Fibroblast of lung (primary cell): ENCODE measurements at regions not wholly inside any gene's neighbourhood (a gene's known extent, or its start where the extent isn't known, plus 50 kb on each side); places are given as distances from the start of the nearest gene placed in this dataset.
"Not testable (repeated sequence)": the region's sequence is repeated elsewhere in the genome, so short reads cannot be mapped to it uniquely, and the experiment has no call there.

Experiments
- DNase-seq, 2 donors: peaks; one replicate each; pipeline versions ENCODE4 v3.0.0 to v3.0.0-alpha.2; 2010; ENCODE audit warnings: low read depth in 2 of 2
- H2AFZ ChIP-seq: 2 replicates; pipeline ENCODE4 v1.5.1; 2012; ENCODE audit warnings: low read length, control low read depth, inconsistent platforms
- H3K27ac ChIP-seq: 2 replicates; pipeline ENCODE4 v1.5.1; 2011; ENCODE audit warnings: low read length, control low read depth; ENCODE audit not compliant: insufficient read depth
- H3K27me3 ChIP-seq: 2 replicates; pipeline ENCODE4 v1.5.1; 2011; ENCODE audit warnings: mild to moderate bottlenecking, low read length; ENCODE audit not compliant: control insufficient read depth, insufficient read depth
- H3K36me3 ChIP-seq: 2 replicates; pipeline ENCODE4 v1.5.1; 2011; ENCODE audit warnings: low read length; ENCODE audit not compliant: control insufficient read depth, insufficient read depth
- H3K4me1 ChIP-seq: 2 replicates; pipeline ENCODE4 v1.5.1; 2011; ENCODE audit warnings: low read length; ENCODE audit not compliant: control insufficient read depth, insufficient read depth; ENCODE audit errors: extremely low read depth
- H3K4me2 ChIP-seq: 2 replicates; pipeline ENCODE4 v1.5.1; 2011; ENCODE audit warnings: low read length, control low read depth; ENCODE audit not compliant: insufficient read depth; ENCODE audit errors: extremely low read depth
- H3K4me3 ChIP-seq, 4 experiments: fragments of 200-600 bp in 1 of 4; sonication (generic) in 1 of 4; replicated peaks in 1 of 4; 2 replicates each; pipeline ENCODE4 v1.5.1; 2011 to 2016; ENCODE audit warnings: low read length in 4 of 4, low read depth in 3 of 4, mild to moderate bottlenecking in 3 of 4, control low read depth in 2 of 4, inconsistent platforms in 1 of 4, mixed read lengths in 1 of 4; ENCODE audit not compliant: insufficient read depth in 1 of 4; ENCODE audit errors: control extremely low read depth in 1 of 4
- H3K79me2 ChIP-seq: 2 replicates; pipeline ENCODE4 v1.5.1; 2012; ENCODE audit warnings: mild to moderate bottlenecking, low read length, inconsistent platforms; ENCODE audit not compliant: control insufficient read depth, insufficient read depth
- H3K9ac ChIP-seq: 2 replicates; pipeline ENCODE4 v1.5.1; 2011; ENCODE audit warnings: mild to moderate bottlenecking, low read length, control low read depth; ENCODE audit not compliant: insufficient read depth
- H3K9me3 ChIP-seq: 2 replicates; pipeline ENCODE4 v1.5.1; 2012; ENCODE audit warnings: low read depth, low read length; ENCODE audit not compliant: control insufficient read depth, insufficient read depth
- H4K20me1 ChIP-seq: 2 replicates; pipeline ENCODE4 v1.5.1; 2011; ENCODE audit warnings: low read length; ENCODE audit not compliant: control insufficient read depth, insufficient read depth; ENCODE audit errors: extremely low read depth
- EZH2 ChIP-seq: IDR thresholded peaks from 2 replicates; pipeline ENCODE4 v1.5.1; 2012; ENCODE audit warnings: low read length, control low read depth, mild to moderate bottlenecking; ENCODE audit errors: missing control alignments
- TF ChIP-seq, protein P1 (sequence below), 2 donors: IDR thresholded peaks in 1 of 2; conservative IDR thresholded peaks in 1 of 2; 1 replicate in 1 of 2; 2 replicates in 1 of 2; pipeline ENCODE4 v1.5.1; 2011 to 2012; ENCODE audit warnings: low read length in 2 of 2, control low read depth in 1 of 2, inconsistent platforms in 1 of 2, low read depth in 1 of 2, mild to moderate bottlenecking in 1 of 2

DNA sequence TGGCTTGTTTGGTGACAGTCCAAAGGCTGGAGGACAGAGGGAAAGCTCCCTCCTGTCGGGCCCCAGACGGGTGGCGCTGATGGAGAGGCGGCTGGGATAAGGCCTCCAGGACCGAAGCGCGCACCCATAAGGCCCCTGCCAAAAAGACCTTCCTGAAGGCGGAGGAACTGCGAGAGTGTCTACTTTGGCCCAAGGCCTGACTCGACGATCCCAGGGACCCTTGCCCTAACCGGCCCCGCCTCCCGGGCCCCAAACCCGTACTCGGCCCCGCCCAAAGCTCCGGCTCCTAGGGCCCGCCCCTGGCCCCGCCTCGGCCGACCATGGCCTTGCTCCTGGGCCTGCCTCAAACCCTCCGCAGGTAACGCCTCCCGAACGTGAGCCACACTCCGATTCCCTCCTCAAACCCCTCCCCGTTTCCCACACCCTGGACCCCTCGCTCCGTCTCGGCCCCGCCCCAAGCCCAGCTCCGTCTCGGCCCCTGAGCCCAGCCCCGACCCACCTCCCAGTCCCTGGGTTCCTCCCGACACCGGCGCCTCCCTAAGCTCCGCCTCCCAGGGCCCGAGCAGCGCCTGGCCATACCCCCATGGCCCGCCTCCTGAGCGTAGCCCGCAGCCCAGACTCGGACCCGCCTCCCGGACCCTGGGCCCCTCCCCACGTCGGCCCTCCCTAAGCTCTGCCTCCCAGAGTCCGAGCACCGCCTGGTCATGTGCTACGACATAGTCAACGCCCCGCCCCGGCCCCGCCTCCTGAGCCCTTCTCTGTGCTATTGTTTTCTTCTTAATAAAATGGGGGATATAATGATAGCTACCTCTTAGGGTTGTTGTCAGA, 90.0 kb upstream of the DRD5 start:
- H3K4me3 ChIP-seq = peak overlapping the region; percentile 8 to 56 (median 32)
- H3K9me3 ChIP-seq = no peaks in the 10 kb centered on the region
- H3K4me2 ChIP-seq = peak overlapping the region; percentile 64
- H2AFZ ChIP-seq = peak overlapping the region; percentile 57
- H3K4me1 ChIP-seq = no peaks in the 10 kb centered on the region
- no peak overlapping the region for H3K27ac ChIP-seq
- no peak for TF ChIP-seq EZH2
- TF ChIP-seq, protein P1, sequence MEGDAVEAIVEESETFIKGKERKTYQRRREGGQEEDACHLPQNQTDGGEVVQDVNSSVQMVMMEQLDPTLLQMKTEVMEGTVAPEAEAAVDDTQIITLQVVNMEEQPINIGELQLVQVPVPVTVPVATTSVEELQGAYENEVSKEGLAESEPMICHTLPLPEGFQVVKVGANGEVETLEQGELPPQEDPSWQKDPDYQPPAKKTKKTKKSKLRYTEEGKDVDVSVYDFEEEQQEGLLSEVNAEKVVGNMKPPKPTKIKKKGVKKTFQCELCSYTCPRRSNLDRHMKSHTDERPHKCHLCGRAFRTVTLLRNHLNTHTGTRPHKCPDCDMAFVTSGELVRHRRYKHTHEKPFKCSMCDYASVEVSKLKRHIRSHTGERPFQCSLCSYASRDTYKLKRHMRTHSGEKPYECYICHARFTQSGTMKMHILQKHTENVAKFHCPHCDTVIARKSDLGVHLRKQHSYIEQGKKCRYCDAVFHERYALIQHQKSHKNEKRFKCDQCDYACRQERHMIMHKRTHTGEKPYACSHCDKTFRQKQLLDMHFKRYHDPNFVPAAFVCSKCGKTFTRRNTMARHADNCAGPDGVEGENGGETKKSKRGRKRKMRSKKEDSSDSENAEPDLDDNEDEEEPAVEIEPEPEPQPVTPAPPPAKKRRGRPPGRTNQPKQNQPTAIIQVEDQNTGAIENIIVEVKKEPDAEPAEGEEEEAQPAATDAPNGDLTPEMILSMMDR (conservative IDR thresholded peaks at IDR 0.05 in 1 of 2, IDR thresholded peaks at IDR 0.05 in 1 of 2; ENCODE audit: low read depth in 1 of 2, low read length in 2 of 2) = no peak
- H3K9ac ChIP-seq = no peak overlapping the region
- H3K79me2 ChIP-seq = no peaks in the 10 kb centered on the region
- no peaks in the 10 kb centered on the region for H3K27me3 ChIP-seq
- no peaks in the 10 kb centered on the region for H4K20me1 ChIP-seq
- no peaks in the 10 kb centered on the region for H3K36me3 ChIP-seq
- peak; percentile 37 to 77 for DNase-seq

DNA sequence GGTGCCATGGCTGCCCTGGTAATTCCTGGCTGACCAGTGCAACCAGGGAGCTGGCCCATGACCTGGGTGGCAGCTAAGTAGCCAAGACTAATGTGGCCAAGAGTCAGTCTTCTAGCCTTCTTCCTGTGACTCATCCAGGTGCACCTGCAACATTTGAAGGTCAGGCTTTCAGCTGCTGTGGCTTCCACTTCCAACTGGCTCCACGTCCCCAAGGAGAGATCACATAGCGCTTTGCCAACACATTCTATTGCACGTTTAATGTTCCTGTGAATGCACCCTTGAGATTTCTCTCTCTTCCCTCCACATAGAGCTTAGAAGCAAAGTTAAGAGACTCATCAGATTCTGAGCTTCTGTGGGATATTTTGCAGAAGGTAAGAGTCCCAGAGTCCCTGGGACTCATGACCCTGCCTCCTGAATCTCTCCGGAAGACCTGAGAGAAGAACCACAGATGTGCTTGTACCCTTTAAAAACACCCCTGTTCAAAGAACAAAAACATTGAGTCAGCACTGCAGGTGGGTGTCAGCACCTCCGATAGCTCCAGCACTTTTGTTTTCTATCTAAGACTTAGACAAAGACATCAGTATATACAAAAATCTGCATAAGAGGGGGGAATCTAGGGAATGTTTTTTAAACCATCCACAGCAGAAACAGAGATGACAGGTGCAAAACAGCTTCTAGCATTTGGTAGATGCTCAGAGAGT, 88.5 kb upstream of the DRD5 start:
- not testable (repeated sequence) for H3K4me2 ChIP-seq, H4K20me1 ChIP-seq, DNase-seq, H3K27ac ChIP-seq, H3K9me3 ChIP-seq, H3K27me3 ChIP-seq, H3K4me3 ChIP-seq, H2AFZ ChIP-seq, H3K9ac ChIP-seq, H3K79me2 ChIP-seq, H3K36me3 ChIP-seq, H3K4me1 ChIP-seq

DNA sequence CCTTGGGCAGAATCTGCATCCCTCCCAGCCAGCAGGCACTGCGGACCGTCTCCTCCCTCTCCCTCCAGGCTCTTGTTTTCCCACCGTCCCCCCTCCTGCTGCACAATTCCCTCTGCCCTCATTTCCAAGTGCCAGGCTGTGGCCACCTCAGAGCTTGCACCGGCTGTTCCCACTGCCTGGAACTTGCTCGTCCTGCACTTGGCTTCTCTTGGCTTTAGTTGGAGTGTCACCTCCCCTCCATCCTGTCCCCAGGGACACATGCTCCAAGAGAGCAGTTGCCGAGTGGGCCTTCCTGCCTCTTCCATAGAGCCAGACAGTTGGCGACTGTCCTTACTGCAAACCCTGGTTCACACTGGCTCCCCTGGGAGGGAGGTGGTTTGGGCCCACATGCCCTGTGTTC, 87.0 kb upstream of the DRD5 start:
- H3K4me2 ChIP-seq, H3K9ac ChIP-seq, H3K36me3 ChIP-seq, H3K79me2 ChIP-seq, H3K4me1 ChIP-seq, DNase-seq, H3K9me3 ChIP-seq, H3K27me3 ChIP-seq, H2AFZ ChIP-seq, H3K4me3 ChIP-seq, H3K27ac ChIP-seq, H4K20me1 ChIP-seq: not testable (repeated sequence)

DNA sequence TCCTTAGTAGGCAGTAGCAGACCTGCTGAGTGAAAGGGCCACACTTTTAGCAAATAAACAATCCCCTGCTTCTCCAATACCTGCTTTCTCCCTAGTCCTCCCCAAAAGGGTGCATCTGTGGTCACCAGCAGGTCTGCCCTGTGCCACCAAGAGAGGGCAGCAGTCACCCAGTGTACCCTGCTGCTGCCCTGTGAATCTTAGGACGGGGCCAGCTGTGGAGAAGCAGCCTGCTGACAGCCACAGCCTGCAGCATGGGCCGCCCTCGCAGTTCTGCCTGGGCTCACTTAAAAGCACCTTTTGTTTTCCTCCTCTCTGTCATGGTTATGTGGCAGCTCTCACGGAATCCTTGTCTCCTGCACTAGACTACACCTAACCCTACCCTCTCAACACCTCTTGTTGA, 85.4 kb upstream of the DRD5 start:
- not testable (repeated sequence) for H3K27ac ChIP-seq, H3K4me1 ChIP-seq, H3K79me2 ChIP-seq, H3K9ac ChIP-seq, H3K9me3 ChIP-seq, H3K4me3 ChIP-seq, DNase-seq, H3K4me2 ChIP-seq, H2AFZ ChIP-seq, H4K20me1 ChIP-seq, H3K27me3 ChIP-seq, H3K36me3 ChIP-seq
- TF ChIP-seq, protein P1 (conservative IDR thresholded peaks at IDR 0.05 in 1 of 2, IDR thresholded peaks at IDR 0.05 in 1 of 2; ENCODE audit: low read depth in 1 of 2, low read length in 2 of 2) = peak in 1 of 2 donors; percentile 5

DNA sequence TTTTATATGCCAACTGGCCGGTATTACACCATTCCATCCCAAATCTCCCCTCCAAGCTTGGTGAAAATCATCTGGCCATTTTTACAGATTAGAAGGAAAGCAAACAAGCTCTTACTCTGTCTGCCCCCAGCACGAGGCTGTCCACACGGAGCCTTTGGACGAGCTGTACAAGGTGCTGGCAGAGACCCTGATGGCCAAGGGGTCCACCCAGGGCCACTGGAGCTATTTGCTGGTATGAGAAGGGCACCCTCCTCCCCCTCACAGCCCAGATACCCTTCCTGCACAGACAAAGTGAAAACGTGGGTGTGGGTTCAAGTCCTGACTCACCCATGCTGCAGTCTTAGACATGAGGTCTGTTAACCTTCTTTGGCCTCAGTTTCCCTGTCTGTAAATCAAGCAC, 84.9 kb upstream of the DRD5 start:
- H3K4me1 ChIP-seq, H3K9me3 ChIP-seq, H3K27ac ChIP-seq, DNase-seq, H3K9ac ChIP-seq, H4K20me1 ChIP-seq, H3K79me2 ChIP-seq, H3K4me3 ChIP-seq, H3K4me2 ChIP-seq, H2AFZ ChIP-seq, H3K27me3 ChIP-seq, H3K36me3 ChIP-seq: not testable (repeated sequence)
